Brain microvascular endothelial cell (primary cell): ENCODE measurements at regions not wholly inside any gene's neighbourhood (a gene's known extent, or its start where the extent isn't known, plus 50 kb on each side); places are given as distances from the start of the nearest gene placed in this dataset.

Experiments used
- DNase-seq: peaks from one replicate; pipeline ENCODE4 v3.0.0-alpha.2; 2020
- H3K27ac ChIP-seq: fragments of 250-450 bp; sonication (Bioruptor Pico); 2 replicates; pipeline ENCODE4 v1.5.1; 2020; ENCODE audit warnings: mild to moderate bottlenecking, moderate library complexity
- H3K27me3 ChIP-seq: fragments of 250-450 bp; sonication (Bioruptor Pico); replicated peaks from 2 replicates; pipeline ENCODE4 v1.5.1; 2020; ENCODE audit warnings: mild to moderate bottlenecking
- H3K36me3 ChIP-seq: fragments of 250-450 bp; sonication (Bioruptor Pico); replicated peaks from 2 replicates; pipeline ENCODE4 v1.5.1; 2020; ENCODE audit warnings: mild to moderate bottlenecking
- H3K4me3 ChIP-seq: 2 replicates; pipeline ENCODE4 v1.5.1; 2011; ENCODE audit warnings: low read depth, mild to moderate bottlenecking, control low read depth, low read length, moderate library complexity
- CTCF ChIP-seq: IDR thresholded peaks from 2 replicates; pipeline ENCODE4 v1.5.1; 2011; ENCODE audit warnings: low read depth, mild to moderate bottlenecking, moderate library complexity, low read length, control low read depth, inconsistent platforms; ENCODE audit errors: missing control alignments
- in situ Hi-C: cut with HindIII; loops from 2 replicates; pipeline ENCODE4 v1.10.0; 2017; ENCODE audit warnings: low sequenced_read_pairs, low pct_ligation_motif_present

GRCh38 chr14:65257425-65257824 lies 155.1 kb upstream of the FUT8 start:
- TF ChIP-seq CTCF = no peak
- in situ Hi-C loops = no loop called here
- no peaks in the 10 kb centered on the region for H3K36me3 ChIP-seq
- no peak for DNase-seq
- no peak overlapping the region for H3K4me3 ChIP-seq
- H3K27me3 ChIP-seq = no peaks in the 10 kb centered on the region
- no peak overlapping the region for H3K27ac ChIP-seq

- no peak for TF ChIP-seq CTCF
- Histone ChIP-seq H3K27me3 (no peaks in the 10 kb centered on the region), H3K27ac (peak overlapping the region; percentile 48), H3K36me3 (no peaks in the 10 kb centered on the region), H3K4me3 (no peak overlapping the region)
- peak; percentile 72 for DNase-seq
- in situ Hi-C loops = no loop called here
Observed at GRCh38 chr14:65258391-65258790, 154.1 kb upstream of the FUT8 start.

DNA sequence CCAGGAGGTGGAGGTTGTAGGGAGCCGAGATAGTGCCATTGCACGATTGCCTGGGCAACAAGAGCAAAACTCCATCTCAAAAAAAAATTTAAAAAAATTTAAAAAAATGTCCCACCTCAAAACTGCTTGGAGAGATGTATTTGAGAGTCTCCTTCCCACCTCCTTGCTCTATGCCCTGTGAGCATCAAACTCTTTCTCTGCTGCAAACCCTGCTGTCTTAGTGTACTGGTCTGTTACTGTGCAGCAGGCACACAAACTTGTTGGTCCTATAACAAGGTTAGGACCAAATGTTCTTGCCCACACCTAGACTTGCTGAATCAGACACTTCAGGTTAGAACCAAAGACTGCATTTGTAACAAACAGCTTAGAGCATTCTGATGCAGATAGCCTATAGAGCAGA lies 153.5 kb upstream of the FUT8 start:
- Histone ChIP-seq H3K27me3 (no peaks in the 10 kb centered on the region), H3K27ac (peak overlapping the region; percentile 48), H3K36me3 (no peaks in the 10 kb centered on the region), H3K4me3 (no peak overlapping the region)
- no peak for DNase-seq
- in situ Hi-C loops = no loop called here
- no peak for TF ChIP-seq CTCF

DNA sequence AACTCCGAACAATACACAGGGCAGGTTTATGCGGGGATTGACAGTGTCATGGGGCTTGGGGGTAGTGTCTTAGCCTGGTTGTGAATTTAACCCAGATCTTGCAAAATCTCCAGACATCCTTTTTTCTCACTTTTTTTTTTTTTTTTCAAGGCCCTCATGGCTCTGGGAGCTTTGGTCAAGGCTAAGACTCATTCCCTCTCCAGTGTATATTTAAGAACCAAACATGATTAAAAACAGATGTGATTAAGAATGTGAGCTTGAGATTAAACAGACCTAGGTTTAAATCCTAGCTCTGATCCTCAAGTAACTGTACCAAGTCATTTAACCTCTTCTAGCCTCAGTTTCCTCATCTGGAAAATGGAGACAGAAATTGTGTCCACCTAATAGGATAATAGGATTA lies 151.7 kb upstream of the FUT8 start:
- TF ChIP-seq CTCF = no peak
- DNase-seq = no peak
- Histone ChIP-seq H3K27ac (no peak overlapping the region), H3K27me3 (no peaks in the 10 kb centered on the region), H3K4me3 (no peak overlapping the region), H3K36me3 (no peaks in the 10 kb centered on the region)
- in situ Hi-C loops = no loop called here

- in situ Hi-C loops = no loop called here
- TF ChIP-seq CTCF = no peak
- no peaks in the 10 kb centered on the region for H3K36me3 ChIP-seq
- DNase-seq = no peak
- no peaks in the 10 kb centered on the region for H3K27me3 ChIP-seq
- H3K4me3 ChIP-seq = no peak overlapping the region
- no peak overlapping the region for H3K27ac ChIP-seq
Observed at GRCh38 chr14:65261425-65261920, 151.1 kb upstream of the FUT8 start.

DNA sequence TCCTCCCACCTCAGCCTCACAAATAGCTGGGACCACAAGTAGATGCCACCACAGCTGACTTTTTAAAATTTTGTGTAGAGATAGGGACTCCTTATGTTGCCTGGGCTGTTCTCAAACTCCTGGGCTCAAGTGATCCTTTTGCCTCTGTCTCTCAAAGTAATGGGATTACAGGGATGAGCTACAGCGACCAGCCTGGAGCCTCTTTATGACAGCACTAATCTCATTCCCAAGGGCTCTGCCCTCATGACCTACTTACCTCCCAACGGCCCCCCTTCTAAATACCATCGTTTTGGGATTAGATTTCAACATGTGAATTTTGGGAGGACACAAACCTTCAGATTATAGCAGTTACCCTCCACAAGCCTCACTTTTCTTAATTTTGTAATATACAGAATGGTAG lies 150.6 kb upstream of the FUT8 start:
- no peaks in the 10 kb centered on the region for H3K27me3 ChIP-seq
- in situ Hi-C loops = no loop called here
- H3K36me3 ChIP-seq = no peaks in the 10 kb centered on the region
- no peak for DNase-seq
- no peak overlapping the region for H3K27ac ChIP-seq
- TF ChIP-seq CTCF = no peak
- H3K4me3 ChIP-seq = no peak overlapping the region
